Suprapubic skin (tissue), 4 donors: ENCODE measurements at regions not wholly inside any gene's neighbourhood (a gene's known extent, or its start where the extent isn't known, plus 50 kb on each side); places are given as distances from the start of the nearest gene placed in this dataset.

Source experiments
- CTCF ChIP-seq, 2 donors: fragments of 200-600 bp in 1 of 2; fragments of 450-650 bp in 1 of 2; sonication (generic) in 1 of 2; IDR thresholded peaks; one replicate each; pipeline ENCODE4 v1.5.1; 2016 to 2019; ENCODE audit warnings: antibody characterized with exemption in 2 of 2, mild to moderate bottlenecking in 1 of 2, moderate library complexity in 1 of 2
- EP300 ChIP-seq: sonication (generic); formaldehyde crosslinking; IDR thresholded peaks from one replicate; pipeline ENCODE4 v1.6.1; 2017; ENCODE audit warnings: antibody characterized with exemption
- POLR2A ChIP-seq, 2 donors: fragments of 450-650 bp; IDR thresholded peaks; one replicate each; pipeline ENCODE4 v1.6.1; 2017; ENCODE audit warnings: antibody characterized with exemption in 2 of 2, mild to moderate bottlenecking in 2 of 2, moderate library complexity in 2 of 2
- POLR2AphosphoS5 ChIP-seq, 3 donors: sonication (generic); formaldehyde crosslinking; IDR thresholded peaks; one replicate each; pipeline ENCODE4 v1.6.1; 2017; ENCODE audit warnings: antibody characterized with exemption in 3 of 3

- TF ChIP-seq CTCF (IDR thresholded peaks at IDR 0.05) (no peak), EP300 (no peak), POLR2A (IDR thresholded peaks at IDR 0.05) (no peak), POLR2AphosphoS5 (IDR thresholded peaks at IDR 0.05) (no peak)
Observed at GRCh38 chr12:23041774-23042173, 416.8 kb downstream of the ETNK1 start.
